NCI-H460 (cell line): ENCODE measurements at regions not wholly inside any gene's neighbourhood (a gene's known extent, or its start where the extent isn't known, plus 50 kb on each side); places are given as distances from the start of the nearest gene placed in this dataset.

ENCODE experiments used
- DNase-seq: peaks from one replicate; pipeline ENCODE4 v3.0.0-alpha.2; 2016; ENCODE audit warnings: low read depth; ENCODE audit errors: extremely low read depth

DNA sequence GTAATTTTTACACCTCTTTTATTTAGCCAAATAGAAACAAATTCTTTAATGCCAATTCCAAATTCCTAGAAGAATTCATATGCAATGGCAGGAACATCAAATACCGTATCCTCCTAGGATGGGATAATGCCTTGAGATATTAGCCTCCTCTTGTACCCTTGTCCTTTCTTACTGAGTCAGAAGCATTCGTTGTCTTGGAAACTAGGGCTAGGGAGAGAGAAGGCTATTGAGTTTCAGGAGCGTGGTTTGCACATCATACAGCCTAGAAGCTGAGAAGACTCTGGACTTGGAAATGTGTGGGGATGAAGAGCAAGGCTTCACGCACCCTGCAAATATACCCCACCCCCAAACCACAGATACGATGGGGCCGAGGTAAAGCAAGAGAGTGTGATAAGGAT, 300.7 kb downstream of the SP3 start:
- no peak for DNase-seq

DNA sequence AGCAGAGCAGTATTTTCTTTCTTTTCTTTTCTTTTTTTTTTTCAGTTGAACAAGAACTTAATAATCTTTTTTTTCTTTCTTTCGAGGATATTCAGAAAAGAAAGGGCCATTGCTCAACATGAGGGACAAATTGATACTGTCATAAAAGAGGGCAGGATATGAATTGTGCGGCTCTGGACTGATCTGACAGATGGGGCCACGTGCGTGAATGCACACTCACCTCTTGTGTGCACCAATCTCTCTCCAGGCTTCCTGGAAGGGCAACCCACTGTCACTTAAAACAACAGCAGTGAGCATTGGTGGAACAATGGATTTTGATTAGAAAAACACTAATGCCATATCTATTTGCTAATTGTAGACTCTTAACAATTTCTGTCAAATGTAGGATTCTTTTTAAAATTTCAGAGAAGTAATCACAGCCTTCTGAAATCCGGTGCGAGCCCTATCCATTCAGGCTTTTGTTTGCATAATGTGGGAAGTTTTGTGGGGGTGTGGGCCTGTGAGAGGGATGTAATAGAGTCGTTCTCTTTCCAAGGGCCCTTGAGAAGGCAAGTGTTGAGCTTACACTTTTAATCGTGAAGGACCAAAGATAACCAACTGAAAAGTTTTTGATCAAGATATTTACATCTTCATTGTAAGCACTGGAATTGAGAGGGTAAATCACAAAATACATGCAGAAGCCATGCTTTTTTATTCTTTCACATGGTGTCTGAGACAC, 298.8 kb downstream of the SP3 start:
- DNase-seq = no peak

DNA sequence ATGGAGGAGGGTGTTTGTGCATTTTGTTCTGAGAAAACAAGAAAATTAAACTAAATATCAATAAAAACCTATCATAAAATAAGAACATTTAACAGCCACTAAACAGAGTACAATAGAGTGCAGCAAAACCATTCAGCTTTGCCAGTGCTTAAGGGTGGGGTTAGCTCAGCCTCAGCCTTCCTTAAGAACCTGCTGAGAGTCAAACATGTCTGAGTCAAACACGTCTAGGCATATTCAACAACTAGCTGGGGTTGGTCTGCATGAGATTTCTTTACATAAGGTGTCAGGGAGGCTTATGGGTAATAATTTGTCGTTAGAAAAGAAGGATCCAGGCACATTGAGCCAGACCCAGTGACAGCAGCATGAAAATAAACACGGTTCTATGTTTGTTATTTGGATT, 298.2 kb downstream of the SP3 start:
- DNase-seq = no peak

DNA sequence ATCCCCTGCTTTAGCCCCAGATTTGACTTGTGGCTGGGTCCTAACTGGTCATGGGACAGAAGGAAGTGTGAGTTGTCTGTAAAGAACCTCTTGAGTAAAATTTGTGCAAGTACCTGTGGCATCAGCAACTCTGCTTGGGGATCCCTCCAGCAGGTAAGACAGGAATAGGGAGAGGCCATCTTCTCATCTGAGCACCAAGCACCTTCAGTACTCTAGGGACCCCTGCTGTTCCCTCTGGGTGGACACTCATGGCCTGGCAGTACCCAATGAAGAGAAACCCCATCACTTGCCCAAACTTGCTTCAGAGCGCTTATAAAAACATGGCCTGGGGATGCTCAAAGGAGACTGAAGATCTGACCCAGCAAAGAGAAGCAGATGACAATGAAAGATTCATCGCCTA, 297.8 kb downstream of the SP3 start:
- no peak for DNase-seq

DNA sequence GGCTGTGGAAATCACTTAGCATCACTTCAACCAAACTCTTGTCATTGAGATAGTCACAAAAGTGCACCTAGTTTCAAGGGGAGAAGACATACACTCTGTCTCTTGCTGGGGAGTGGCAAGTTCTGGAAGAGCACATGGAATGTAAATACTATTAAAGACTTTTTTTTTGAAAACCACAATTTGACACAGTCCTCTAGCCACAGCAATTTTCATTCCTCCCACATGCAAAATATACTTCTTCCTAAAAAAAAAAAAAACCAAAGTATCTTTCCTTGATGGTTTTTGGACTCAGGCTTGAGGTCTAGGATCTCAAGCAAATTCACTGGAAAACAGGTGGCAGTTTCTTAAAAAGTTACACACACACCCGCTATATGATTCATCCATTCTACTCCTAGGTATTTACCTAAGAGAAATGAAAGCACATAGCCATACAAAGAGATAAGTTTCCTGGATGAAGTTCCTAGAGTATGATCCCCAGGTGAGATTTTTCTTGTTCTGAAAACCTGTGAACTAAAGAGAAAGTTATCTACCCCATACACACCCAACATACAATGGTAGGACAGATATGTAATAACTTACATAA, 295.8 kb downstream of the SP3 start:
- no peak for DNase-seq

DNA sequence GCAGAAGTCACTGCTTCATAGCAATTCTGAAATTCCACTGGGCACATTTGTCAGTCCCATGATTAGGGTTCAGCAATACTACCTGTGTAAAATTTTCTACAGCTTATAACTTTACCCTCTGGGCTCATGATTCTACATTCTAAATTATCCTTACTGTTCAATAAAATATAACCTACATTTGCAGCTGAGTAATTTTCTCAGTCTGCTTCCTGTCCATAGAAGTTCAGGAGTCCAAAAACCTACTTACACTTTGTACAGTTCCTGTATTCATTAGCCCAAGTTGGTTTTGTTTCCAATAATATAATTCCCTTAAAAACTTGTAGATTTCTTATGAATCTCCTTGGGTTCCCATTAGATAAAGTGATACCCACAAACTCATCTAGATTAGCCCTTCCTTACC, 295.3 kb downstream of the SP3 start:
- no peak for DNase-seq

DNA sequence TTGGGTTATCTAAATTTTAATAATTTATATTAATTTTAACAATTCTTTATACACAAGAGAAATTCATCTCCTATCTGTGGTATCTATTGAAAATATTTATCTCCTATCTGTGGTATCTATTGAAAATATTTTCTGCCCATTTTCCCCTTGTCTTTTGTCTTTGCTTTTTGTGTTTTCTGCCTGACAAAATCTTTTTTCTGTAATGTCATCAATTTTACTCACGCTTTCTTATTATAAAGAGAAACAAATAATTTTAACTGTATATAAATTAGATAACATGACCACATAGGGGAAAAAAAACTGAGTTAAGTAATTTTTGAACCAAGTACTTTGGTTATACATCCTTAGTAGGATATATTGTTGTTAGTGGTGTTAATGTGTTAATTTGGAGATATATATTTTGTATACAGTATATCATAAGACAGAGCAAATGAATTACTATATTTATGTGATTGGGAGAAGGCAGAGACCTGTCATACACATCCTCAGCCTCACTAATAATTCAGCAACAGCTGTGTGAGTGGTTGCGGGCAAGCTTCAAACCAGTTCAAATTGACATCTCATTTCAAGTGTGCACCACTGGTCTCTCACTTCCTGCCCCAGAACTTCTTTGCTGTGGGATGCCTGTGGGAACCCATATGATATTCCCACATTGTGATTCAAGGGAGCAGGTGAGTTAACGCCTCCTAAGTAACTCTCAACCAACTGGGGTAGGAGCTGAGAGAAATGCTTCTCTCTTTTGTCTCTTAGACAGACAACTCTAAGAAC, 292.4 kb downstream of the SP3 start:
- DNase-seq = no peak

DNA sequence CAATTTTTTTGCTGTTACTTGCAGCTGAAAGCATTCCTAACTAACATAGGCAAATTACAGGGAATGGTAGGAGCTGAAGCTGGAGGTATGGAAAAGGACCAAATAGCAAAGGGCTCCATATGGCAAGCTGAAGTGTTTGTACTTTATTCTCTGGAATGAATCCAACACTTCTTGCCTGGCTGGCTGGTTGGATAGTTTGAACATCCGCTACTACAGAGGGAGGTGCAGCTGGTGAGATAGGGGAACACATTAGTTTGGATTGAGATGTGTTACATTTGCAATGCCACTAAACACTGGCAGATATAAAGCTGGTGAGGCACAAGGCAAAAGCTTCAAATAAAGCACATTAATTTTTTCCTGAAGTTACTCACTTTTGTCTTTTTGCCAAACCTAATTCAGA, 291.5 kb downstream of the SP3 start:
- DNase-seq = no peak

DNA sequence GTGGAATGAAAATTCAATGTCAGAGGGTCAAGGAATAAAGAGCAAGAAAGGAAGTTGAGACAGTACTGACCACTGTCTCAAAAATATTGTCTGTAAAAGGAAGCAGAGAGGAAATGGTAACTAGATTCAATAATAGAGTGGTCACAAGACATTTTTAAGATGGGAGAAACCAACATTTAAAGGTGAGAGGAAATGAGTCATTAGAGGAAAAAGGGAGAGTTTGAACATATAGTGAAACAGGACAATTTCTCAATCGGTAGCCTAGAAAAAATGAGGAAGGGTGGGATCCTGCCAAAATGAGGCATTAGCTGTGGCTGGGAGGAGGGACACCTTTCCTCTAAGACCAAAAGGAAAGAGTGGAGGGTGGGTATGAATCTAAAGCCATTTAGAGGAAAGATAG, 288.5 kb downstream of the SP3 start:
- DNase-seq = no peak

DNA sequence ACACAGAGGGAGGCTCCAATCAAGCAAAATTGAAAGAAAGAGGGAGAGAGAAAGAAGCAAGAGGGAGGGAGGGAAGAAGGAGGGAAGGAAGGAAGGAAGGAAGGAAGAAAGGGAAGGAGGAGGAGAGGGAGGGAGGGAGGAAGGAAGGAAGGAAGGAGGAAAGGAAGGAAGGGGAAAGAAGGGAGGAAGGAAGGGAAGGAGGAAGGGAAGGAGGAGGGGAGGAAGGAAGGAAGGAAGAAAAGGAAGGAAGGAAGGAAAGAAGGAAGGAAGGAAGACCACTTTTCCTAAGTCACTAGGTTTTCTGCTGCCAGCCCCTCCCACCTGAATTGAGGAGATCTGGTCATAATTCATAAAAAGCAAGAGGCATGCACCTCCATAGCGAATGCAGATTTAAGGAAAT, 287.0 kb downstream of the SP3 start:
- DNase-seq = no peak

DNA sequence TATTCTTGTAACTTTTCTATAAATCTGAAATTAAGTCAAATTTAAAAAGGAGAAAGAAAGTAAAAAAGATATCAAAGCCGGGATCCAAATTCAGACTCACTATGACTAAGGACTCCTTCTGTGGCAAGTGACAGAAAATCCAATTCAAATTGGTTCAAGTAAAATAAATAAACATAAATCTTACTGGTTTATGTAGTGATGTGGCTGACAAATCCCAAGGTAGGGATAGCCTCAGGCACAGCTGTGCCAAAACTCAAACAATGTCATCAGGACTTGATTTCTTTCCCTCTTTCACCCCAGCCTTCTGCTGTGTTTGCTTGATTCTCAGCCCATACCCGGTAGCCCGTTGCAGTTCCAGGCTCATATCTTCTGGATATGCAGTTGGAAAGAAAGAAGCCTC, 284.6 kb downstream of the SP3 start:
- DNase-seq = no peak

DNA sequence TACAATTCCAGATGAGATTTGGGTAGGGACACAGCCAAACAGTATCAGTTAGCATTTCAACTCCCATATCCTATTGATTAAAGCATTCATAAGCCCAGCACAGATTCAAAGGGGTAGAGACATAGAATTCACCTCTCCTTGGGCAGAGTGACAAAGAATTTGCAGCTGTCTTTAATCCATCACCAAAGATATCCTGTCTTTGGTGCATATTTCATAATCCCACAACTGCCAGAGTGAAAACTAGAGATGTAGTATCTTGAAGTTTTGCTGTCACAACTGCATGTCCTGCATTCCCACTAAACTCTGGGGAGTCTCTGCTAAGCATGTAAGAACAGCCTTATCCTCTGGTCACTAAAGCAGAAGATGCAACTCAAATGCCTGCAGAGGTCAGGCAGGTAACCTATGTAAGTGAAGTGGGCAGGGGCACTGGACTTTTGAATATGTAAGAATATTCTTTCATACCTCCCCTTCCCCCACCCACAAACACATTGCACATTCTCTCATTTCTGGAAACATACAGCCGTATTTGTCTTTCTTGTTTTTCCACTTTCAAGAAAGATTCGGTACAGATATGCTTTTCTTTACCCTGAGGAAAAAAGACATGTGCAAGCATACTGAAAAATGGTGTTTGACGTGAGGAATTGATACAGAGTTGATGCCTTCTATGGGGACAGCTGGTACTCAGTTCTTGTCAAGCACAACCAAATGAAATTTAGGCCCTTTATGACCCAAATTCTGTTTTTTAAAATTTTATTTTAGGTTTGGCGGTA, 283.1 kb downstream of the SP3 start:
- no peak for DNase-seq

DNA sequence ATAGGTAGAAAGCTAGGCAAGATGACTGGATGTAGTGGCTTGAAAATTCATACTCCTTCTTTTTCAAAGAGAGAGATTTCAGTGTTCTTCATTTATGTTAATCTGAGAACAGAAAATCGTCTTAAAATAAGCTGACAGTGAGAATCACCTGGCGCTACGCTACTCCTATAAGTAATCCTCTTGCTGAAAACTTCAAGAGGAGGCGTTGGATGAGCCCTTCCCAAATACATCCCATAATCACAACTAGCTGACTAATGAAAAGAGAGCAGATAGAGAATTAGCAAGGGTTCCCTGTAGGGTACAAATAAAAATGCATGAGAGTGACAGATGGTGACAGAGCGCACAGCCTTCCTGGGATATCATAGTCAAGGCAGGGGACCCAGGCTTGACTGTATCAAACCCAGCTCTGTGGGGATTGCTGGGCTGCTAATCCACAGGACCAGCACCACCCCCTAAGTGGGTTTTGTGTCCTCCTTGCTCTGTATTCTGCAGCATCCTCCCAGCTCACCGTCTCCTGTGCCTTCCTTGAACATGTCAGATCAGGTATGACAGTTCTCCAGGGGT, 280.2 kb downstream of the SP3 start:
- no peak for DNase-seq

DNA sequence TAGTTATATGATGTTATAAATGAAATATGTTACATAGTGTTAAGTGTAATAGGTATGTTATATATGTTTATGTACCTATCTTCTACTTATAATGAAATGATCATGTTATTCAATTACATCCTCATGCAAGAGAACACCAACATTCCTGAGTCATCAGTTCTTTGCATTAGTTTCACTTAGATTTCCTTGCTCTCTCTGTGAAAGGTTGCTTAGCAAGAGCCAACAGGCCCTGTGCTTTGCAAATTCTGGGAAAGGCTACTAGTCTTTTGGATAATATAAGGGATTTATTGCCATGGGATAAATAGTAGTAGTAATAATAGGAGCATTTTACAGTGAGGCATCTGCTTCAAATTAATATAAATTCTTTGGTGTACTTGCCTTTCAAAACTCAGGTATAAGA, 274.8 kb downstream of the SP3 start:
- DNase-seq = no peak

DNA sequence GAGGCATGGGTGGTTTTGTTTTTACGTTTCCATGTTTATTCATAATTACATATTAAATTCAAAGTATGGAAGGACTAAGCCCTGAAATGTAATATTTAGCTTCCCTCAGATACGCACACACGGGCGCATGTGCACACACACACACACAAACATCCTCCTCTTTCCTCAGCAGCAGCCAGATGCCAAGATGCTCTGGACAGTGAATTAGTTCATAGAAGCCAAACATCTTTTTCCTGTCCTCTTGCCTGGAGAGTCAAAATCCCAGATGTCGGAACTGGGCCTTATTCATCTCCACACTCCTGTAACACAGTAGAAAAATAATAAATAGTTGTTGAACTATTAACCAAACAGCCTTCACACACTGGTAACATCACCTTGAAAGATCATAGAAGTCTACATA, 273.1 kb downstream of the SP3 start:
- no peak for DNase-seq

DNA sequence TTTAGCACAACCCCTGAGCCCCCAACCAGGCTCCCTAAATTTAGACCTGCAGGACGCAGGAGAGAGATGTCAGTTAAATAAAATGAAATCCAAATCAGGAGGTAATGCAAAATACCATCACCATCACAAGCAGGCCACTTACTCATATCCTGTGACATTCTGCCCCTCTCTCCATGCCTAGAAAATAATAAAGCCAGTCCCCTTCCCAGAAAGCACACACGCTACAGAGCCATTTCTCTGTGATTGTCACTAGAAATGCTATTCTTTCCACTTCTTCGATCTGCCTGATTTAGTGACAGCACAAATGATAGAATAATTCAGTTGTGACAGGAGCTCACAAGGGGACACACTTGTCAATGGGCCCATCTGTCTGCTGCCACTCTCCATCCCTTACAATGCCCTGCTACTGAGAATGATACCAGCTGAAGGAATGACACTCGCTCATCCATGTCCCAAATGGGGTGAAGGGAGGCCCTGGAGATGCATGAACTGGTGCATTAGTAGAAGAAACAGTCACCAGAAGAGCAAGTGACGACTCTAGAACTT, 272.1 kb downstream of the SP3 start:
- no peak for DNase-seq

DNA sequence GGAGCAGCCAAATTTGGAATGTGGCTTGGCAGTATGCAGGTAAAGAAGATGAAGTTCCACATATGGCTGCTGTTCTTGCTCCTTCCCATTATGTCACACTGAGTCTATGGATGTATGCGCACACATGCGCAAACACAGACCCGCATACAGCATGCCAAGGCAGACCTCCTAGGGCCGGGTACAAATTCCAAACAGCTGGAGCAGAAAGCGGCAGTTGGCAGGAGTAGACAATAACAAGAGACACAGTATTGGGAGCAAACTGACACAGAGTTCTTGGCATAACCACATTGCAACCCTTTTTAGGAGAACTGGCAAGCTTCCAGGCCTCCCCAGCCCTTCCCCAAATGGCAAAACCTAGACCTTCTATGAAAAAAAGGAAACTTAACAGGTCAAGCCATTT, 268.9 kb downstream of the SP3 start:
- no peak for DNase-seq

DNA sequence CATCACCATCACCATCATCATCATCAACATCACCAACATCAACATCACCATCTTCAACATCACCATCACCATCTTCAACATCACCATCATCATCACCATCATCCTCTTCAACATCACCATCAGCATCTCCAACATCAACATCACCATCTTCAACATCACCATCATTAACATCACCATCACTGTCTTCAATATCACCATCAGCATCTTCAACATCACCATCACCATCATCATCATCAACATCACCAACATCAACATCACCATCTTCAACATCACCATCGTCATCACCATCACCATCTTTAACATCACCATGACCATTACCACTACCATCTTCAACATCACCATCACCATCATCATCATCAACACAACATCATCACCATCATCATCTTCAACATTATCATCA, 267.2 kb downstream of the SP3 start:
- no peak for DNase-seq

DNA sequence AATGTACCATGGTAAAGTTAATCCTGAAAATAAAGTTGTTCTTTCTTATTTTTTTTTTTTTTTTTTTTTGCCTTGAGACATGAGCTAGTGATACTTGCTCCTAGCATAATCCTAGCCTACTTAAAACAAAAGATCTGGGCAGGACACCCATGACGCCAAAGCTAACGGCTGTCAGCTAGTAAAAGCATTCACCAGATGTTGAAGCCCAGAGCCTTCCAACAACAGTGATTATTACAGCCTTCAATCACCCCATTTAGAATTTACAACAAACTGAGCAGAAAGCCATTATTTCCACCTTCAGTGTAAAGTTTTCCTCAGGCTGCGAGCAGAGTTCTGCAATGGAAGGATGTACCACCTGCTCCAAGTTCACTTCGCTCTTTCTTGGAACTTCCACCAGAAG, 259.5 kb downstream of the SP3 start:
- no peak for DNase-seq

DNA sequence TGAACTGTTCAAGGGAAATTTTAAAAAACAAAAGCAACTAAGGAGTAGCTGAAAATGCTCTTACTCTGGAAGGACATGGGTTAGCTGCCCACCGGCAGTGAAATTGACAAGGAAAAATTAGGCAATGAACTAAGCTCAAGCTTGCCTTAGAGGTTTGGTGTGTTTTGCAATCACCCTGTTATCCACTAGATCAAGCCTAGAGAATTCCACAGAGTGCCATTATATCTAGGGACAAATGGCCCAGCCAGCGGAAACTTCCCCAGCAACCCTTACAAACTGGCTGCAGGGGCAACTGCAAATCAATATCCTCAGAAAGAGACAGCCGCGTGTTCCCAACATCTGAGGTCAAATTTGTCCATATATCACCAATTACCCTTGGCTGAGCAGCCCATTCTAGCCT, 258.2 kb downstream of the SP3 start:
- DNase-seq = no peak

DNA sequence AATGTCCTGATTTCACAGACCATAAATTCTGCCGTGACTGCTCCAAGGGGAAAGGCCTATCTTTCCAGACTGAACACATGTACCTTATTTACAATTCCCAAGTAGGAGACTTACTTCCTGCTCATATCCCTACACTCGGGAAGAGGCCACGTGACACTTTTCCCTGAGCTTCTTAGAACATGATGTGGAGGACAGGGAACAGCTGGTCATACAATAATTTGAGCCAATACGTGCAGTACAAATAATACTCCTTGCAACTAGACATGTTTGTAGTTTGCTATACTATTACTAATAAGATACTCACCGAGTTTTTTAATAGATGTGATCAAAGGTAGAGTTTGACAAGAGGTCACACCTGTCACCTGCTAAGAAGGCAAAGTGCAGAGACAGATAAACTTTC, 256.4 kb downstream of the SP3 start:
- DNase-seq = no peak
